GM19397 (cell line): ENCODE measurements at regions not wholly inside any gene's neighbourhood (a gene's known extent, or its start where the extent isn't known, plus 50 kb on each side); places are given as distances from the start of the nearest gene placed in this dataset.

Experiments used
- ATAC-seq: cut with Tn5 transposase; IDR thresholded peaks from one replicate; pipeline ENCODE4 v1.9.1; 2021; ENCODE audit warnings: mild to moderate bottlenecking, moderate library complexity; ENCODE audit not compliant: unreplicated experiment

GRCh38 chr6:99091985-99092384 lies 144.2 kb upstream of the FBXL4 start:
- ATAC-seq, result peak; percentile 84

GRCh38 chr6:99080191-99080590 lies 132.4 kb upstream of the FBXL4 start:
- no peak for ATAC-seq

GRCh38 chr6:99079058-99079457 lies 131.3 kb upstream of the FBXL4 start:
- no peak for ATAC-seq

- no peak for ATAC-seq
These were observed 125.5 kb upstream of the FBXL4 start for GRCh38 chr6:99073223-99073622.

DNA sequence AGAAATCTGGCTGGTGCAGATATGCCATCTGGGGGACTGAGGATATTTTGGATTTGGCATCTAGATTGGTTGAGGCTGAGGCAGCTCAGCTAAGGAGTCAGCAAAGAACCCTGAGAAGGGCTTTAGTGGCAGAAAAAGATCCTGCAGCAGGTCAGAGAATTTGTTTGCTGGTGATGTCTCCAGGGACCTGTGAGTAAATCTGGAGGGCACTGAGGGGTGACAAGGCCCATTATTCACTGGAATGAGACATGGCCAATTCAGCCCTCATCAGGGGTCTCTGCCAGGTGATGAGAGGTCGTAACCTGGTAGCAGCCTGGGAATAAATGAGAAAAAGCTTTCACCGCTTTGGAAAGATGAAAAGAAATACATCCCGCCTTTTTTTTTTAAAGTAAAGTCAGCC lies 118.3 kb upstream of the FBXL4 start:
- ATAC-seq, result no peak

- no peak for ATAC-seq
These were observed 117.1 kb upstream of the FBXL4 start for GRCh38 chr6:99064834-99065233.

DNA sequence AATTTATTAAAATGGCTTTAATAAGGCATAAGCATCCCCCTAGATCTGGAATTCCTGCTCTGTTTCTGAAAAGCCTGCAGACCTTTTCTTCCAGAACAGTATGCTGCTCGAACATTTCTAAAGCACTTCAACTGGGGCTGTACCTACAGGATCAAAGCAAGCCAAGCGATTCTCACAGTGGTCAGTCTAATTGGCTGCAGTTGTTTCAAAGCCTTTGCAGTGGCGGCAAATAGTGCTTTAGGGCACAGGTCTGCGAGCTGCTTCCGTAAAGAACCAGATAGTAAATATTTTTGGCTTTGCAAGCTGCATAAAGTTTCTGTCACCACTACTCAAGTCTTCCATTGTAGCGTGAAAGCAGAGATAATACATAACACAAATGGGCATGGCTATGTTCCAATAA lies 88.9 kb upstream of the FBXL4 start:
- ATAC-seq, result no peak

GRCh38 chr6:99032396-99032795 lies 84.7 kb upstream of the FBXL4 start:
- ATAC-seq, result no peak

GRCh38 chr6:99031957-99032356 lies 84.2 kb upstream of the FBXL4 start:
- no peak for ATAC-seq

- ATAC-seq, result no peak
These were observed 83.2 kb upstream of the FBXL4 start for GRCh38 chr6:99030915-99031314.

- ATAC-seq, result no peak
These were observed 78.4 kb upstream of the FBXL4 start for GRCh38 chr6:99026135-99026534.

DNA sequence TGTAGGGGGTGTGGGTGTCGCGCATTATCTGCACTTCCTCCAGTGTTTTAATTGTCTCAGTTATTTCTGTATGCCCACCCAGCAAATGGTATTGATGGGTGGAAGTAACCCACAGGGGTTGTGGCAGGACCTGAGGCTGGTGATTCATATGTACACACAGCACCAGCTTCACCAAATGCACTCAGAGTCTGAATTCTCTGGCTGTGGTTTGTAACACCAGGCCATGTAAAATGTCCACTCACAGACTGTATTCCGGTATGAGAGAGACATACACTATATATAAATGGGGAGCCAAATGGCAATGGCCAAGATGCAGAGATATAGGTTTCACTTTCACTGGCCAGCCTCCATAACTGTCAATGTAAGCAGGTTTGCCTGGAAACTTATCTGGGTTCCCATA lies 76.3 kb upstream of the FBXL4 start:
- ATAC-seq, result no peak

DNA sequence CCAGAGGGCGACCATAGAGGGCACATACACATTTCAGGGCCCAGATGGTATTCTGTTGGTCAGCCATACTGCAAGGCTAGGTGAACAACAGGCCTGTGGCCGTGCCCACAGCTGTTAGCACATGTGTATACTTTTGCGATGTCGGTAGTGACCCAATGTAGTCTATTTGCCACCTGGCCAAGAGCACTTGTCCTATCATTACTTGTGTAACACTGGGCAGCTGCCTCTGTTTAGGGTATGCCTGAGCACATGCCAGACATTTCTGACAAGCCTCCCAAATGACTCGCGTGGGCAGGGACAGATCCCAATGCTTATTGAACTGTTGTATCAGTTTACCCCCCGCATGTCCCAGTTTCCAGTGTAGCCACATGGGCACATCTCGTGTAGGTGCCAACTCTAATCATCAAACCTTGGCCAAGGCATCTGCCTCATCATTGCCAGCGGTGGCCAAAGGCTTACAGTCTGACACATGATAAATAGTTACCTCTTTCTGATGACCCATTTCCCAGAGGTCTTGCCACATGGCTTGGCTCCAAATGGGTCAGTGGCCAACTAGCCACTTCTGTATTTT lies 74.4 kb upstream of the FBXL4 start:
- no peak for ATAC-seq

DNA sequence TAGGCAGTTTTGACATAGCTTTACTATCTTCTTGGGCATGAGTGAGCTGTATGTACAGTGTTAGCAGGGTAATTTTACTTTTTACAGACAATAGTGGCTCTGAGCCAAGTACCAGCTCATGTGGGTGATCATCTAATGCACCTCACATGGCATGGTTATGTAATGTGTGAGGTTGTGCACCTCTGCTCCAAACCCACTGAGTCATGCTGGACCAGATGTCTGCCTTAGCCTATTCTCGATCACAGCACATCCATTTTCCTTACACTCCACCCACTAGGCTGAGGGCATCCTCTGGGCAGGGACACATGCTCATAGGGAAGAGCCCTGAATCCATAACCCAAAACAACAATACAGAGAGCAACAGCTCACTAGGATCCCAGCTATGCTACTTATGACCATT lies 71.6 kb upstream of the FBXL4 start:
- ATAC-seq, result no peak

- no peak for ATAC-seq
These were observed 69.4 kb upstream of the FBXL4 start for GRCh38 chr6:99017150-99017549.

GRCh38 chr6:99016355-99016754 lies 68.6 kb upstream of the FBXL4 start:
- no peak for ATAC-seq

DNA sequence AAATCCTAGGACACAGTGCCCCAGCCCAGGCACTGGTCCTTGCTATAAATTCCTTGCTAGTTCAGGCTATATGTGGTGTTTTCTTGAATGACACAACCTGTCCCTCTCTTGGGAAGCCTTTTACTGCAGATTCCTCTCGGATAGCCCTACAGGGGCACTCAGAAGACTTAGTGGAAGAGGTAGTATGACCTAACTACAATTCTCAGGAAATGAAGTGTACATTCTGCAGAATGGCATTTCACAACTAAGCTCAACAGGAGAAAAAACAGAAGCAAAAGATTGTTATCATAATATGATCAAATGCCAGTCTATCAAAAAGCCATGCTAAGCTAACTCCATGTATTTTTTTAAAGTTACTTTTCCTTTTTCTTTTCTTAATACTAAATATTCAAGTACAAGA lies 66.3 kb upstream of the FBXL4 start:
- ATAC-seq, result no peak

- ATAC-seq, result no peak
These were observed 65.9 kb upstream of the FBXL4 start for GRCh38 chr6:99013661-99014060.

DNA sequence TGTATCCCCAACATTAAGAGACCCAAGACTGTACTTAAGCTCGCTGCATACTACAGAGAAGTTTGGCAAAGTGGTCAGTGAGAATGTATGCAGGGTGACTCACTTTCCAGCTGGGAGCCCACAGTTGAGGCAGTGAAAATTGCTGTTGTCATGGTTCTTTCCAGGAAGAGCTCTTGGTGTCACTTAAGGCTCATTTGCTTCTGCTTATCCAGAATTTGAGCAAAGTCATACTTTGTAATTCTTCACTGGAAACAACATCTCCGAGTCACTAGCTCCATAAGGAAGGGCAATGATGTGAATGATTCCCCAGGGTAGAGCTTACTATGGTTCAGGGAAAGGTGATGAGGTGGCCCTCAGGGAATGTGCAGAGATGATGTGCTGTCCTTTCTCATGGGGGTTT lies 65.4 kb upstream of the FBXL4 start:
- ATAC-seq, result no peak

- no peak for ATAC-seq
These were observed 63.4 kb upstream of the FBXL4 start for GRCh38 chr6:99011151-99011550.

- no peak for ATAC-seq
These were observed 55.1 kb upstream of the FBXL4 start for GRCh38 chr6:99002831-99003230.

DNA sequence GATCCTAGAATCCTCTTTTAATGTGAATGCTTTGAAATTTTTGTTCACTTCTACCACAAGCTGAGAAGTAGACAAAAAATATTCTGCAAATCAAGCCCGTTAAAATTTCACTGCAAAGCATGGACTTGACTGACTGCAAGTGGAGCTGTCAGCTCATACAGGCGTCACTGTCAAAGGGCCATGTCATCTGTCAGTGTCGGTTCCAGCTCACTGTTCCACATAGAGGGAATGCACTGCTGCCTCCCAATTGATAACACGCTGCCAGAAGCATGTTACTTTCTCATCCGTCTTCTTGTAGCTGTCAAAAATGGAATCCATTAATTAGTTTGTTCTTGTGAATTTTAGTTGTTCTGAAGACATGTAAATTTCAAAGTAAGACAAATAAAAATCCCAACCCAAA lies 50.4 kb upstream of the FBXL4 start:
- no peak for ATAC-seq
